DMS79 treated with DMSO at 0.1 percent for 48 hours (cell line): ENCODE measurements at regions not wholly inside any gene's neighbourhood (a gene's known extent, or its start where the extent isn't known, plus 50 kb on each side); places are given as distances from the start of the nearest gene placed in this dataset.
A peak's percentile ranks its signal among the peaks of the same experiment; 100 is the strongest.
"Not testable (repeated sequence)": the region's sequence is repeated elsewhere in the genome, so short reads cannot be mapped to it uniquely, and the experiment has no call there.

Source experiments
- DNase-seq: peaks from one replicate; lab custom pipeline; 2025; lab: John Stamatoyannopoulos, UW

- DNase-seq: no peak
Measured at GRCh38 chr2:59180111-59180510, 939.0 kb upstream of the FANCL start.

DNA sequence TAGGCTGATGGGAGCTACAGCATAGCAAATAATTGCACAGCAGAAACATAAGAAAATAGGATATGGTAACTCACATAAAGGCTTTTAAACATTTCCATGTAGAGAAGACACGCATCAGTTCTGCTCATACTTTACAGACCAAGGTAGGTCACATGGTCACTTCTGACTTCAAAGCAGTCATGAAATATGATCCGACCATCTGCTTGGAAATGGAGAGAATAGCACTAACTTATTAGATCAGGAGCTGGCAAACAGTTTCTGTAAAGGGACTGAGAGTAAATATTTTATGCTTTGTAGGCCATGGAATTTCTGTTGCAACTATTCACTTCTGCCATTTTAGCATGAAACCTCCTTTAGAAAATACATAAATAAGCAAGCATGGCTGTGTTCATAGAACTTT, 936.6 kb upstream of the FANCL start:
- DNase-seq: peak; percentile 26

DNA sequence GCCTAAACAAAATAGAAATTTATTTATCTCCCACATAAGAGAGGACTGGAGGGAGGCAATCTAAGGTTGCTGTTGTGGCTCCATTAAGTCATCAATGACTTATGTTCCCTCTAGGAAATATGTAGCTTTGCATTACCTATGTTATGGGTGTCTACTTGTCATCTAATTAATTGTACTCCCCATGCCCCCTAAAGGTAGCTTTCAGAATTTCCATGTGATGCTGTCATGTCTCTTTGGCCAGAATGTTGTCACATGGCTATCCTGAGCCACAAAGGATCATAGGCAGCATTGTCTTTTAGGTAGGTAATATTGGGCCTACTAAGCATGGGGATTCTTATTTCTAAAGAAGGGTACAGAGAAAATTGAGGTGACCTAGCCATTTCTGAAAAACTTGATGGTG, 935.6 kb upstream of the FANCL start:
- DNase-seq: no peak

DNA sequence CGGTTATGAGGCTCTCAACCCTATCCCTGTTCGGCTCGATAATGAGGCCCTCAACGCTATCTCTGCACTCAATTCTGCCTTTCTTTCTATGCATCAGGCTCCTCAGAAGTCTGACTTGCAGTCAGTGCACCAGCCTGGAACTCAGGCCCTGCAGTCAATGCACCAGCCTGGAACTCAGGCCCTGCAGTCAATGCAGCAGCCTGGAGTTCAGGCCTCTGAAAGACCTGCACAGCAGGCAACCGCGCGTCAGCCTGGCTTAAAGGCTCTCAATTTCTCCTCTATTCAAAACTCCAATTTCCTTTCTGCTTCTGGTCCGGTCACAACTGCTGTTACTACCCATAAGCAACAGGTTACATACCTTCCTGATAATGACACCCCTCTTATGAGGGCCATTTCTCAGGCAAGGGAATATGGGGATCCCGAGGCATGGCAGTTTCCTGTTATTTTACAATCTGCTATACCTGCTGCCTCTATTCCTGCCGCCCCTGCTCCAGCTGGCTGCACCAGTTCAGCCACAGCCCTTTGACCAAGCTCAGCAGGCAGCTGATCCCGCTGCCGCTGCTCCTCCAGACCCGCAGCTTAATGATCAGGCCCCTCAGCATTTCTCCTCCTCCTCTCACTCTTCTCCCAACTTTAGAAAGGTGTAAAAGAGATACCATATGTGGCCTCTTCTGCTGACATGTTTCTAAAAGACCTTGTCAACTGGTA, 933.6 kb upstream of the FANCL start:
- no peak for DNase-seq

DNA sequence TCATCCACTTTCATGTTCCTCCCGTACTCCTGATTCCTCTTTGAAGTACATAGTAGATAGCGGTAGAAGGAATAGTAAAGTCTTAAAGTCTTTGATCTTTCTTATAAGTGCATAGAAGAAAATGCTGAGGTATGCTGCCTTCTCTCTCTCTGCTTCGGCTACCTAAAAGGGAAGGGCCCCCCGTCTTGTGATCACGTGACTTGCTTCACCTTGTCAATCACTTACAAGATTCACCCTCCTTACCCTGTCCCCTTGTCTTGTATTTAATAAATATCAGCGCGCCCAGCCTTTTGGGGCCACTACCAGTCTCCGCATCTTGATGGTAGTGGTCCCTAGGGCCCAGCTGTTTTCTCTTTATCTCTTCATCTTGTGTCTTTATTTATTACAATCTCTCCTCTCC, 932.2 kb upstream of the FANCL start:
- DNase-seq: no peak

DNA sequence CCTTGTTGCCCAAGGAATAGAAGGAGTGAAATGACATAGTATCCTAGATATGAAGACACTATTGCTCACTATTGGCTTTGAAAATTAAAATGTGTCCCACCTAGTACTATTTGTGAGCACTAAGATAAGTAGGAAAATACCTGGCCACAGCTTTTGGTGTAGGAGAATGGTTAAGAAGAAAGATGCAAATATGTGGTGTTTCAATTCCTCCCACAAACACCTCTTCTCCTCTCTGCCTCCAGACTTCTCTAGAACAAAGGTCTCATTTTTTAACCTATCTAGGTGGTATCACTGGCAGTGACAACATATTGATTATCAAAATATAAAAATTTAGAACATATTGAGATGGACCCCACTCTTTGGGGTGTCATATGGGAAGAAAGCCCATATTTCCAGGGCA, 929.9 kb upstream of the FANCL start:
- no peak for DNase-seq

DNA sequence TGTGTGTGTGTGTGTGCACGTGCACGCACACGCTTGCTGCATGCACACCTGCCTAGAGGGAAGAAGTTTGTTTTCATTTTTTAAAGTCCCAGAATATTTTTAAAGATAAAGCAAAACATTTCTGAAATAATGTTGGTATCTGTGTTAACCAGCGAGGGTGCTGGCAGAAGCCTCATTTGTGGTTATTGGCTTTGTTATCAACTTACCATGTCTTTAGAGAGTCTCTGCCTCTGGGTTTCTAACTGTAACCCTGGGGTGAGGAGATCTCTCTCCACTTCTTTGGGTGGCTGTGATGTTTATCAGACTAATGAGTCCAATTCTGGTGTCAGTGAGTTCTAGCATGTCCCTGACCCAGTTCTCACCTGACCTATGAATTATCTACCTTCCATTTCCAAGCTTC, 927.6 kb upstream of the FANCL start:
- DNase-seq: no peak

DNA sequence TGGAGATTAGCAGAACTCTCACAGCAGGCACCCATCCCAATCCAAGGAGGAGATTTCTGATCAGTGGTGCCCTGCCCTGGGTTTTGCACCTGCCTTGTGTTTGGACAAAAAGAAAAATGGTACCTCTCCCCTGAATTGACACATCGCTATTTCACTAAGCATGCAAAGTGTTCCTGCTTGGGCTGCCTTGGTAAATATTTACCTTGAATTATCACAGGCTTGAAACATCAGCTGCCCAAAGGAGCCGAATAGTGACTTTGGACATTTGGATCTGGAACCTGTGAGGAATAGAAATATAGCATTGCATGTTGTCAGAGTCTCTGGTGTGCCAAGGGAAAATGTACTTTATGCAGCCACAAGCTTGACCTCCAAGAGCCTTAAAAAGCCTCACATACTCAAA, 926.4 kb upstream of the FANCL start:
- DNase-seq: peak; percentile 88

GRCh38 chr2:59157908-59158307, 916.8 kb upstream of the FANCL start:
- not testable (repeated sequence) for DNase-seq

GRCh38 chr2:59151805-59152204, 910.7 kb upstream of the FANCL start:
- DNase-seq: no peak

GRCh38 chr2:59150217-59150849, 909.2 kb upstream of the FANCL start:
- no peak for DNase-seq

GRCh38 chr2:59149271-59149670, 908.1 kb upstream of the FANCL start:
- no peak for DNase-seq

DNA sequence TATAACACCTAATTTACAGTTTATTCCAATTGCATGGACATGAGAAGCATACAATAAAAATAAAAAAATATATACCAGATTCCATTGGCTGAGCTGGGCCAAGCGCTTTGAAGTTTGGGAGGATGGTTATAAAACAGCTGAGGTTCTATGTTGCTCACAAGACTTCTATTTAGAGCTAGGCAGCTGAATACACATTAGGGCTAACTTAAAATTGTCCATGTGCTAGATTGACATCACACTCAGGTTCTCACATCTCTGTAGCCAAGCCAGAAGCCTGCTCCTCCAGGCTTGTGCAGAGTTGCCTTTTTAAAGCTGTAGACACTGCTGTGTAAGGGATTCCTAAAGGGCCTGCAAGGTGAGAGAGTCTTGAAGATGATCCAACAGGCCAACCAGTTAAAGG, 871.1 kb upstream of the FANCL start:
- no peak for DNase-seq

DNA sequence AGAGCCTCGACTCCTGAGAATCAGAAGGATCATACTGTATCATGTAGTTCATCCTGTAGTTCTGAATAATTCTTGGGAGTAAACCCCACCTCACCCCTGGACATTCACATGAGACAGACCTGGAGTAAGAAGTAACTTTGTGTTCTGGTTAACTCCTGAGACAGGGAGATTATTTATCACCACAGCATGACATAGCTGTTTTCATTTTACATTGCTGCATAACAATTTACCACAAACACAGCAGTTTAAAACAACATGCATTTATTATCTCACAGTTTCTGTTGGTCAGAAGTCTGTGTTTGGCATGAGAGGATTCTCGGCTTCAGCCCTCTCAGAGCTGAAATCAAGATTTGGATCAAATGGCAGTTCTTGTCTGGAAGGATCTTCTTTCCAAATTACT, 855.8 kb upstream of the FANCL start:
- no peak for DNase-seq

GRCh38 chr2:59093571-59093970, 852.4 kb upstream of the FANCL start:
- DNase-seq: no peak

DNA sequence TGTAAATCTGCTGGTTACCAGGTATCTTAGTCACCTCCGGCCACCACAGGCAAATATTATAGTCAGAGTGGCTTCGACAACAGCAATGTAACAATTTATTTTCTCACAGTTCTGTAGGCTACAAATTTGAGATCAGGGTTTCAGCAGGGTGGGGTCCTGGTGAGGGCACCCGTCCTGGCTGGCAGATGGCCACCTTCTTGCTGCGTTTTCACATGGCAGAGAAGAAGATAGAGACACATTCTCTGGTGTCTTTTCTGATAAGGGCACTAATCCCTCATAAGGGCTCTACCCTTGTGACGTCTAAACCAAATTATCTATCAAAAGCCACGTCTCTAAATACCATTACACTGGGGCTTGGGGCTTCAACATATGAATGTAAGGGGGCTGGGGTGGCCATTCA, 843.2 kb upstream of the FANCL start:
- no peak for DNase-seq

- no peak for DNase-seq
Measured at GRCh38 chr2:59083075-59083828, 842.1 kb upstream of the FANCL start.

GRCh38 chr2:59082657-59083056, 841.5 kb upstream of the FANCL start:
- no peak for DNase-seq

DNA sequence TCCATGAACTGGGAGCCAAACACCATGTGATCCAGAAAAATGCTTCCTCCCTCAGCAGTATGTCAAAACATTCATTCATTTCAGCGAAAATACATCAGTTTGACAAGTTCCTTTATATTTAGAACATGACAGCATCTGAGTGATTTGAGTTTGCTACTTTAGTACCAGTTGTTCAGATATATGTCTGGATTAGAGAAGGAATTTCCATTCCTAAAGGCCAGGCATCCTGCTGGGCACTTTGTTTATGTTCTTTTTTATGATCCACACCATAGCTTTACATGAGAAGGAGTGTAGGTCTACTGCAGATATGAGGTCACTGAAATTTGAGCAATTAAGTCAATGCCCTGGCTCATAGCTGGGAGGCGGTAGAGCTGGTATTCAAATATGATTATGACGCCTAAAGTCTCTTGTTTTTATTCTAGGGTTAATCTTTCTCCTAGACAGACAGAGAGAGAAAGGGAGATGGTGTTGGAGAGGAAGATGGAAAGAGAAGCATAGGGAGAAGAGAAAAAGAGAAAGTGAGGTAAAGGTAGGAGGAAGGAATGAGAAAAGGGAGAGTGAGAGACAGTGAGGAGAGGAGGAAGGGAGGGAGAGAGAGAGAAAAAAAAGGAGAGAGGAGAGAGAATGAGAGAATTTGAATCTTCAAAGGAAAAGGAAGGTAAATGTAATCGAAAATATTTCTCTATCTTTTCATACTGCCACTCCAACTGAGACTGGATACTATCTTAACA, 839.5 kb upstream of the FANCL start:
- no peak for DNase-seq

GRCh38 chr2:59077981-59078531, 836.9 kb upstream of the FANCL start:
- DNase-seq: no peak

- no peak for DNase-seq
Measured at GRCh38 chr2:59077026-59077725, 836.1 kb upstream of the FANCL start.
